ENCODE measurements at regions not wholly inside any gene's neighbourhood (a gene's known extent, or its start where the extent isn't known, plus 50 kb on each side); places are given as distances from the start of the nearest gene placed in this dataset.

GRCh38 chr15:77753281-77753873 is 120.7 kb upstream of the LINGO1 start:
- no peak overlapping the region for H3K4me3 ChIP-seq (ENCODE audit: low read depth, low read length)
- TF ChIP-seq CTCF (IDR thresholded peaks at IDR 0.05; ENCODE audit: borderline replicate concordance, insufficient read depth, low read depth, low read length) = no peak

GRCh38 chr15:77749998-77750540 is 117.4 kb upstream of the LINGO1 start:
- TF ChIP-seq CTCF (IDR thresholded peaks at IDR 0.05; ENCODE audit: borderline replicate concordance, insufficient read depth, low read depth, low read length) = no peak

GRCh38 chr15:77749236-77749997 is 116.7 kb upstream of the LINGO1 start:
- no peak overlapping the region for H3K4me3 ChIP-seq (ENCODE audit: low read depth, low read length)
- no peak for TF ChIP-seq CTCF (IDR thresholded peaks at IDR 0.05; ENCODE audit: borderline replicate concordance, insufficient read depth, low read depth, low read length)

More at GRCh38 chr15:77749998-77750540, 117.4 kb upstream of the LINGO1 start:
- no peak overlapping the region for H3K4me3 ChIP-seq (ENCODE audit: low read depth, low read length)

GRCh38 chr15:77748078-77749064 is 115.7 kb upstream of the LINGO1 start:
- no peak overlapping the region for H3K4me3 ChIP-seq (ENCODE audit: low read depth, low read length)
- TF ChIP-seq CTCF (IDR thresholded peaks at IDR 0.05; ENCODE audit: borderline replicate concordance, insufficient read depth, low read depth, low read length) = no peak

GRCh38 chr15:77747175-77748077 is 114.7 kb upstream of the LINGO1 start:
- no peak overlapping the region for H3K4me3 ChIP-seq (ENCODE audit: low read depth, low read length)
- no peak for TF ChIP-seq CTCF (IDR thresholded peaks at IDR 0.05; ENCODE audit: borderline replicate concordance, insufficient read depth, low read depth, low read length)
